Amniotic epithelial cell (primary cell): ENCODE measurements at regions not wholly inside any gene's neighbourhood (a gene's known extent, or its start where the extent isn't known, plus 50 kb on each side); places are given as distances from the start of the nearest gene placed in this dataset.
A peak's percentile ranks its signal among the peaks of the same experiment; 100 is the strongest.

Experiments
- DNase-seq: peaks from one replicate; pipeline ENCODE4 v3.0.0-alpha.2; 2010; ENCODE audit warnings: low read depth

GRCh38 chr2:61722318-61722717 lies 131.5 kb downstream of the FAM161A start:
- DNase-seq, result no peak

GRCh38 chr2:61721382-61721781 lies 132.5 kb downstream of the FAM161A start:
- DNase-seq, result no peak

- DNase-seq, result no peak
Measured at GRCh38 chr2:61720911-61721310, 132.9 kb downstream of the FAM161A start.

GRCh38 chr2:61718965-61719364 lies 134.9 kb downstream of the FAM161A start:
- DNase-seq, result no peak

GRCh38 chr2:61715506-61715905 lies 138.4 kb downstream of the FAM161A start:
- peak; percentile 21 for DNase-seq

- DNase-seq, result no peak
Measured at GRCh38 chr2:61714210-61714609, 139.7 kb downstream of the FAM161A start.

- DNase-seq, result no peak
Measured at GRCh38 chr2:61713457-61713856, 140.4 kb downstream of the FAM161A start.

GRCh38 chr2:61712060-61712459 lies 141.8 kb downstream of the FAM161A start:
- DNase-seq, result no peak

- no peak for DNase-seq
Measured at GRCh38 chr2:61710711-61711110, 143.1 kb downstream of the FAM161A start.

- DNase-seq, result peak; percentile 72
Measured at GRCh38 chr2:61707984-61708852, 145.6 kb downstream of the FAM161A start.

- no peak for DNase-seq
Measured at GRCh38 chr2:61705625-61706024, 148.2 kb downstream of the FAM161A start.

- DNase-seq, result no peak
Measured at GRCh38 chr2:61704364-61704763, 149.5 kb downstream of the FAM161A start.

- DNase-seq, result no peak
Measured at GRCh38 chr2:61702088-61702467, 151.8 kb downstream of the FAM161A start.

GRCh38 chr2:61700464-61700863 lies 153.4 kb downstream of the FAM161A start:
- DNase-seq, result no peak

GRCh38 chr2:61694312-61695274 lies 156.4 kb upstream of the XPO1 start:
- DNase-seq, result peak; percentile 82

- DNase-seq, result no peak
Measured at GRCh38 chr2:61693744-61694143, 155.6 kb upstream of the XPO1 start.

GRCh38 chr2:61690078-61690596 lies 152.0 kb upstream of the XPO1 start:
- no peak for DNase-seq

GRCh38 chr2:61689568-61689967 lies 151.4 kb upstream of the XPO1 start:
- no peak for DNase-seq

- DNase-seq, result no peak
Measured at GRCh38 chr2:61688369-61689334, 150.5 kb upstream of the XPO1 start.

- DNase-seq, result no peak
Measured at GRCh38 chr2:61679096-61679495, 140.9 kb upstream of the XPO1 start.

- no peak for DNase-seq
Measured at GRCh38 chr2:61677942-61678341, 139.8 kb upstream of the XPO1 start.
